GM21360 (cell line): ENCODE measurements at regions not wholly inside any gene's neighbourhood (a gene's known extent, or its start where the extent isn't known, plus 50 kb on each side); places are given as distances from the start of the nearest gene placed in this dataset.
A peak's percentile ranks its signal among the peaks of the same experiment; 100 is the strongest.
"Not testable (repeated sequence)": the region's sequence is repeated elsewhere in the genome, so short reads cannot be mapped to it uniquely, and the experiment has no call there.

ENCODE experiments used
- ATAC-seq: cut with Tn5 transposase; IDR thresholded peaks from one replicate; pipeline ENCODE4 v1.9.1; 2021; ENCODE audit warnings: mild to moderate bottlenecking, moderate library complexity; ENCODE audit not compliant: unreplicated experiment

DNA sequence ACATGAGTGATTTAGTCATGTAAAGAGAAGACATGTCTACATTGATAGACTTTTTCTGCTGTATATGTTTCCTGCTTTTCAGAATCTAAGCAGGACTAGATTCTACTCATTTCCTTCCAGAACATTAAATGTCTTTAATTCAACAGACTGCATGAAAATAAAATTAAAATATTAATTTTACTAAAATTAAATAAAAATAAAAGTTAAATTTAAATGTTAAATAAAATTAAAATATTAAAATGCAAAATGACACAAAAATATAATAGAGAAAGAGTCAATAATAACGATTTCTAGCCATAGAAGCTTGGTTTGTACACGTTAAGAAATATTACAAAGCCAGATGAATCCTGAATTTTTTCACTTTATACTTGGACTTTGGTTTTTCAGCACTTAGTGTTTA lies 552.8 kb upstream of the NR5A2 start:
- ATAC-seq, result no peak

DNA sequence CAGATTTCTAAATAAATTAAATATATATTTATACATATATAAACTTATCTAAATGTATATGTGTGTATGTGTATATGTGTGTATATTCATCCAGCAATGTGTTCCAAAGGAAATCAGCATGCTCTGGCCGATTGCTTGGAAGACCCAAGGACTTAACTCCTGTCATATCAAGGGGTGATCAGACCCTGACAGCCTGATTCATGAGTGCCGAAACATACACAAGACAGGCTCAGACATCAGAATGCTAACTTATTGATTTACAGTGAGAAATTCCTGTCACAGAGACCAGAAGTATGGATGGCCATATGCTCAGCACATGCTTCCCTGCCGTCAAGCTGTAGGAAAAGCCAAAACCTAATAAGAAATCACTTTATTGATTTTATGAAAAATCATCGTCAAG lies 545.1 kb upstream of the NR5A2 start:
- ATAC-seq, result no peak

DNA sequence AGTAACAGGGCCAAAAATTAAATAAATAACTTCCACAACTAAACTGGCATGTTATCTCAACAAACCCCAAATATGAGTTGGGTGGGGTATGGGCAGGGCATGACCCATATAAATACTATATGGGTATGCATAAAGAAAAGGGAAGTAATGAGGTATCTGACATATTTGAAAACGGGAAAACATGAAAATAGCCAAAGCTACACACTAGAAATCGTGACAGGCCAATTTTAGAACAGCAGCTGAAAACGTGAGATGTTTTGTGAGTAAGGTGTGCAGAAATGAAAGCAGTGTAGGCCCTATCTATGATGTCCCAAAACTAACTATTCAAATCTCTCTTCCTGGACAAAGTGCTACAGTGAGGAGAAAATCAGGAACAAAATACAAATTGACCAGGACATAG lies 537.9 kb upstream of the NR5A2 start:
- ATAC-seq, result peak; percentile 71

DNA sequence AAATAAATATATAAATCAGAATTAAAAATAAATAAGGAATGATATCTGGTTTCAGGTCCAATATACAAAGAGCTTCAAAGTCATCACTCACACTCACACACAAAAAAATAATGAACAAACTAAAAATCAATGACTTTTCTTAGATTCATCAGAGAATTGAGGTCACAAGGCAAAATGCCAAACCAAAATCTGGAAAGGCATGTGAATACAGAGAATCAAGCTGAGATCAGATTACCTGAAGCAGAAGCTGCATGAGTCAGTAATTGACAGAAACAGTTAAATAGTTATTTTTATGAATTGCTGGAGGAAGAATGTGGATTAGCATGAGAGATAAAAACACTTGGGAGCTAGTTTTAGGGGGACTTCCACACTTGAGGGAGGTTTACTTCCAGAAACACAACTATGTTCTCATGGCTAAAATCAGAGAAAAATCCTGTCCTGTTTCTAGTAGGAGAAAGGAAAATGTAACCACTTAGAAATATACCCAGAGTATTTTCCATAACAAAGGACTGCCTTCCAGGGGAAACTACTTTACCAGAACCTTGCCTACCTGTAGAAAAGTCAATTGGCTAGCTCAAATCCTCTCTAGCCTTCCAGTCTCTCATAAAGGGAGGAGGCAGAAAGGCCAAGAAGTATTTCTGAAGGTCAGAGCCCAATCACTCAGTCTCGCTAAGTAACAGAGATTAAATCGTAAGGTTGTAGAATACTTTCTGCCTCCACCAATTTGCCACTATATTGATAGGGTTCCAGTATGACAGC lies 536.6 kb upstream of the NR5A2 start:
- ATAC-seq, result no peak

DNA sequence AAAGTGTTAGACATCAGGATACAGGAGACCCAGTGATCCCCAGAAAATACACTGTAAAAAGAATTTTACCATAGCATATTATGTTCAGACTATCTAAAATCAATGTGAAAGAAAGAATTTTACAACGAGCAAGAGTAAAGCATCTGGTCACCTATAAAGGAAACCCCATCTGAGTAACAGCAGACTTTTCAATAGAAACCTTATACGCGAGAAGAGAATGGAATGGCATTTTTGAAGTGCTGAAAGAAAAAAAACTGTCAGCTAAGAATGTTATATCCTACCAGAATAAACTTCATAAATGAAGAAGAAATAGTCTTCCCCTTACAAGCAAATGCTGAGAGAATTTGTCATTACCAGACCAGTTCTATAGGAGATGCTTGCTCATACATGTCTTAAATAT lies 532.1 kb upstream of the NR5A2 start:
- no peak for ATAC-seq

DNA sequence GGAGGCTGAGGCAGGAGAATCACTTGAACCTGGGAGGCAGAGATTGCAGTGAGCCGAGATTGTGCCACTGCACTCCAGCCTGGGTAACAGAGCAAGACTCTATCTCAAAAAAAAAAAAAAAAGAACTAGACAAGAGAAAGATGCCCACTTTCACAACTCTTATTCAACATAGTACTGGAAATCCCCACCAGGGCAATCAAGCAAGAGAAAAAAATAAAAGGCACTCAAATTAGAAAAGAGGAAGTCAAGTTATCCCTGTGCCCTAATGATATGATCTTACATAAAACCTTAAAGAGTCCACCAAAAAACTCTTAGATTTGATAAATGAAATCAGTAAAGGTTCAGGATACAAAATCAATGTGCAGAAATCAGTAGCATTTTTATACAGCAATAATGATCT lies 528.7 kb upstream of the NR5A2 start:
- peak; percentile 96 for ATAC-seq

DNA sequence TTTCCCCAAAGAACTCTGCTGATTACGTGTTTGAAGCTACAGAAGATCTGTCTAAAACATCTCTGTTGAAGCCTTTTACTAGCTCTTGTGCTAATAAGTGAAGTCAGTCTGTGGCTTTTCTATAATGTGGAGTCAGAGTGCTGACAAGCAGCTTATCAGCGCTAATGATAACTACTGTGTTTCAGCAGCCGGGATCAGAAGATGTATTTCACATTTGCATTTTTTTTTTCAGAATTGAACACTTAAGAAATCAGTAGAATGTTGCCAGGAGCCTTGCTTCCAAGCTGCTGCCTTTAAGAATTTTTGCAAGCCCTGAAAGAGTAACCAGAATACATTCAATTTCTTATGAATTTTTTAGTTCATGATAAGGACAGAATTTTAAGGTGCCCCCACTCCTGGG lies 519.4 kb upstream of the NR5A2 start:
- ATAC-seq, result no peak

DNA sequence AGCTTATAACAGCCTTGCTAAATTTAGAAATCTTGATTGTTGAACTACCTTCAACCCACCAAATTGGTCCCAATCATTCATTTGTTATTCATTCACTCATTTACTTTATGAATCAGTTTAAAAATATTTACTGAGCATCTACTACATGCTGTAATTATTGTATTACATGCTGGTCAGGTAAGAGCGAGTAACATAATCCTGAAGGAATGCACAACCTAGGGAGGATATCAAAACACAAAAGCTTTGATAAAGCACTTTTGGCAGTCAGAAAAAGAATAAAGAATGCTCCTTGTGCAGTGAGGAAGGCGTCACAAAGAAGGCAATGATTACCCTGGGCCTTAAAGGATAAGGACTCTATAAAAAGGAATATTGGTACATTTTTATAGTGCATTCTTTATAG lies 518.9 kb upstream of the NR5A2 start:
- ATAC-seq, result no peak

DNA sequence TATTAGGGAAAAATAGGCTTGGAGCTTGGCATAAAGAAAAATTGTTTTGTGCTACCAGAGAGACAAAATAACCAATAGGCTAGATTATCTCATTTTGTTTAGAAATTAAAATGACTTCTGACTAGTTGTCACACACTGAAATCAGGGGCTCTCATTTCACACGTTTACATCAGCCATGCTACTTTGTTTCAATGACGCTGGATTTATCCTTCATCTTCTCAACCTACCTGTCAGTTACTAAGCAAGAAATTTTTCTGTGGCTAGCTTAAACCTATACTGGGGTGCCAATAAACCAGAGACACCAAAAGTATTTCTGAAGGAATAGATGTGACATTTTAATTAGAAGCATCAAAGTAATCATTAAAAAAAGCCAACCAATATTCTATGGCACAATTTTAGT lies 518.1 kb upstream of the NR5A2 start:
- no peak for ATAC-seq

DNA sequence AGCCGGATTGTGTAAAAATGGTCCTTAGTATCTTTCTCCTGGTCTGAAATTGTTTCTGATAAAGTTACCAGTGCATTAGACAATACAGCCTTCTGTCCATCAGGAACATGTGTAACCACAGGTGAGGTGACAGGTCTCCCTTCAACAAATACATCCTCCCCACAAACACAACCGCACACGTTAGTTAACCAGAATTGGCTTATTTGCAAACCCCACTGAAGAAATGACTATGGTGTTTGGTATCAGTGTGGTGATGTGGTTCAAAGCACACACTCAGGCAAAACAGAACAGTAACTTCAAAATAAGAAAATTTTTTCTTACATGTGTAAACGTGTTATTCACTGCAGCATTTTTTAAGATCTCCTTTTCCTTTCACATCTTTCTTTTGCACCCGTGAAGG lies 517.2 kb upstream of the NR5A2 start:
- peak; percentile 89 for ATAC-seq

DNA sequence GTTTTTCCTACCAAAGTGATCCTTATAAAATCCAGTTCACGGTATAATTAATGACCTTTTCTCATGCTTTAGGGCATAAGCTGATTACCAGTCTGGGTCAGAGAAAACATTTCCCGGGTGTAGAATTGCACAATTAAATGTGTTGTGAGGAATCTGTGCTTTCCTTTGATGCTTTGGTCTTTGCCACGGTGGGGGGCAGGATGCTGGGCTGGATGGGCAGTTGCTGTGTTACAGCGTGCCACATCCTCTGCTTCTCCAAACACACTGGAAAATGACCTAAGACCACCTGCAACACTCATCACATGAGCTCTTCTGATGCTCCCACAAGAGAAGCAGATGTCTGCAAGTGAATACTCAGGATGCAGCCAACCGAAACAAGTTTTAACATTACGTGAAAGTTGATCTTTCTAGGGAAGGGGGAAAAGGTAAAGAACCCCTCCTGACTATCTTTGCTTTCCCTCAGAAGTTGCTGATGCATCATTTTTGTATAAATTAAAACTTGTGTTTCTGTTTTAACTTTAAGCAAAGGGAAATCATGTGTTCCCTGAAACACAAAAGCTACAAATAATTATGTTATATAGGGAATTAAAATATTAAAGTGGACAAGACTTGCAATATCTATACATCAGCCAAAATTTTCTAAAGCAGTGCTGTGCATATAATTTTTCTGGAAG lies 515.3 kb upstream of the NR5A2 start:
- ATAC-seq, result no peak

DNA sequence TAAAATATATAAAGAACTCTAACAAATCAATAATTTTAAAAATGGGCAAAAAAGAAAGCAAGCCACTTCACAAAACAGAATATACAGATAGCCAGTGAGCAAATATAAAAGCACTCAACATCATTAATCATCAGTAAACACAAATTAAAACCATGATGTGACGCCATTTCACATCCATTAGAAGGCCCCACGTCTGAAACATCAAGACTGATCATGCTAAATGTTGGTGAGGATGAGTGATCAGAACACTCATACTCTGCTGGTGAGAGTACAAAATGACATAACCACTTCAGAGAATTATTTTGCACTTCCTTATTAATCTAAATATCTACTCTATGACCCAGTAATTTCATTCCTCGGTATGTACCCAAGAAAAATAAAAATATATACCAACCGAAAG lies 512.2 kb upstream of the NR5A2 start:
- ATAC-seq, result no peak

DNA sequence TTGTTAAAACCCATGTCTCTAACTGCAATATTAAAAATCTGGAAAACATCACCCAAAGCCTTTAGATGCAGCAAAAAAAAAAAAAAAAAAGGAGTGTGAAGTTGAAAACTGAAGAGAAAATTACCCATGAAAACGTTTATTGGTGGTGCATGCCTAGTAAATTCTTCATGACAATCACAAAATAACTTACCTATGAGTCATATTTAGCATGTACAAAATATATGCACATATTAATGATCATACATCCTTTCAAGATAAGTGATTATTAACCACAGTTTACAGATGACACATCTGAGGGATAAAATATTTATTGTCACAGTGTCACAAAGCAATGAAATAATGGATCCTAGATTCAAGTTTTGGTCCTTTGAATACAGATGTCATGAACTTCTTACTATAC lies 505.2 kb upstream of the NR5A2 start:
- ATAC-seq, result no peak

DNA sequence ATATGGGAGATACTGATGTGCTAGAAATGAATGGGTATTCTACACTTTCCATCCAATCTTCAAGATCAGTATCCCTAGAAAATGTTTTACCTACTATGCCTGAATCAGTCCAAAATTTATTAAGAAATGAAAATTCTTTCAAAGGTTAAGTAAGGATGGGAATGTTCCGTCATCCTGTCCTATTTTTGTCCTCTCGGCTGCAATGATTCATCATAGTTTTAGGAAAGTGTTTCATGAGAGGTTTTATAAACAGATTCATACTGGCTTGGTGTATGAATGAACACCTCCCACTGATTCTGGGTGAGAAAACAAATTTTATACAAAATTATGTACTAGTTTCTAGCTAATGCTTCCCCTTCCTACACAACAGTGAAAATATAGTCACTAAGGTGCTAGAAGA lies 504.6 kb upstream of the NR5A2 start:
- ATAC-seq, result no peak

DNA sequence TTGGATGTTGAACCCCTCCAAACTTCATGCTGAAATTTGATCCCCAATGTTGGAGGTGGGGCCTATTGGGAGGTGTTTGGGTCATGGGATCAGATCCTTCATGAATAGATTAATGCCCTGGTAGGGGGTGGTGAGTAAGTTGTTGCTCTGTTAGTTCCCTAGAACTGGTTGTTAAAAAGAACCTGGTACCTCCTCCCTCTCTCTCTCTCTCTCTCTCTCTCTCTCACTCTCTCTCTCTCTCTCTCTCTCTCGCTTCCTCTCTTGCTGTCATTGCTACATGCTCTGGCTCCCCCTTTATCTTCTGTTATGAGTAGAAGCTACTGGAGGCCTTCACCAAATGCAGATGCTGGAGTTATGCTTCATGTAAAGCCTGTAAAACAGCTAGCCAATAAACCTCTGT lies 498.2 kb upstream of the NR5A2 start:
- ATAC-seq, result no peak

DNA sequence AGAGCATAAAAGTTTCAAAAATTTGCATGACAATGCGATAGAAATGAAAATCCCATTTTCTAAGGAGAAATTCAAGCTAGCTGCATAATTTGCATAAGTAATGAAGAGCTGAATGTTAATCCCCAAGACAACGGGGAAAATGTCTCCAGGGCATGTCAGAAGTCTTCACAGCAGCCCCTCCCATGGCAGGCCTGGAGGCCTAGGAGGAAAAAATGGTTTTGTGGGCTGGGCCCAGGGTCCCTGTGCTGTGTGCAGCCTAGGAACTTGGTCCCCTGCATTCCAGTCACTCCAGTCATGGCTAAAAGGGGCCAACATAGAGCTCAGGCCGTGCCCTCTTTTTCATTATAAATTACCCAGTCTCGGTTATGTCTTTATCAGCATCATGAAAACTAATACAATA lies 494.1 kb upstream of the NR5A2 start:
- not testable (repeated sequence) for ATAC-seq

DNA sequence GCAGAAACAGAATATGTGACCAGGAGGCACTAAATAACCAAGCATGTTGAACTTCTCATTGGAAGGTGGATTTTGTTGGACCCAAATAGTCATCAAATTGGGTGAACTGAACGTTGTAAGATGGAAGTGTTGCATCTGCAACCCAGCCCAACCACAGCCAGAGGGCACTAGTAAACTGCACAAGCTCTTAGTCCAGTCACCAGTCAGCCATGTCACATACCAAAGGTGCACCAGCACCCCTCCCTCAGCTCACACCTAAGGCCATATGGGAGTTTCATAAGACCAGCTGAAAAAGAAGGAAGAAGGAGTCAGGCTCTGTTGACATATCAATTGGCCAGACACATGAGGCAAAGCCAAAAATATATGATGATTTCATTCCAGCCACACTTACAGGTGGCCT lies 481.7 kb upstream of the NR5A2 start:
- ATAC-seq, result no peak

DNA sequence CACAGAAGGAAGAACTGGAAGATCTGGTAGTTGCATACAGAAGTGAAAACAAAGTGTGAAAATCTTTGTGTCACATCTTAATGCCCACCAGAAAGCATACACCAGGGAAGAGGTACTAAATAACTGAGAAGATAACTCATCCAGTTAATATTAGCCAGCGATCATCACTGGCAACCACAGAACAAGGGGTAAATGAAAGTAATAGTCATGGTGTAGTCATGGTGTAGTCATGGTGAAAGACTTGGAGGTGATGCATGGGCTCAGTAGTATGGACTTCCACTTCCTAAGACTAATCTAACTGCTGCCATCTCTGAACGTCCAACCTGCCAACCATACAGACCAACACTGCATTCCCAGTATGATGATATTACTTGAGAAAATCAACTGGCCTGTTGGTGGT lies 481.2 kb upstream of the NR5A2 start:
- no peak for ATAC-seq

DNA sequence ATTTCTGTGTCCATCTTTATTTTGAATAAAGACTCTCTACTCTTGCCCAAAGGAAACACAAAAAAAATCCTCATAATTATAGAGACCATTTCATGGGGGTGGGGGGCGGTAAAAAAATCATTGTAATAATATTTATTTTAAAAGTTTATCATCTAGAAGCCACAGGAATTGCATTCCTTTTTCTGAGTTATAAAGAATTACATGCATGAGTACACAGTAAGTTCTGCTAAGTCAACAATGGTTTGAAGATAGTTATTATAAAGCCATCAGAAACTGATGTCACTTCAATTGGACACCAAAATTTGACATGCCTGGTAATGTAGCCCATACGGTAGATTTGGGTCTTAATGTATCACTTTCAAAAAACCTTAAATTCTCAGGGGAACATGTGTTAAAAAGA lies 478.1 kb upstream of the NR5A2 start:
- ATAC-seq, result no peak

DNA sequence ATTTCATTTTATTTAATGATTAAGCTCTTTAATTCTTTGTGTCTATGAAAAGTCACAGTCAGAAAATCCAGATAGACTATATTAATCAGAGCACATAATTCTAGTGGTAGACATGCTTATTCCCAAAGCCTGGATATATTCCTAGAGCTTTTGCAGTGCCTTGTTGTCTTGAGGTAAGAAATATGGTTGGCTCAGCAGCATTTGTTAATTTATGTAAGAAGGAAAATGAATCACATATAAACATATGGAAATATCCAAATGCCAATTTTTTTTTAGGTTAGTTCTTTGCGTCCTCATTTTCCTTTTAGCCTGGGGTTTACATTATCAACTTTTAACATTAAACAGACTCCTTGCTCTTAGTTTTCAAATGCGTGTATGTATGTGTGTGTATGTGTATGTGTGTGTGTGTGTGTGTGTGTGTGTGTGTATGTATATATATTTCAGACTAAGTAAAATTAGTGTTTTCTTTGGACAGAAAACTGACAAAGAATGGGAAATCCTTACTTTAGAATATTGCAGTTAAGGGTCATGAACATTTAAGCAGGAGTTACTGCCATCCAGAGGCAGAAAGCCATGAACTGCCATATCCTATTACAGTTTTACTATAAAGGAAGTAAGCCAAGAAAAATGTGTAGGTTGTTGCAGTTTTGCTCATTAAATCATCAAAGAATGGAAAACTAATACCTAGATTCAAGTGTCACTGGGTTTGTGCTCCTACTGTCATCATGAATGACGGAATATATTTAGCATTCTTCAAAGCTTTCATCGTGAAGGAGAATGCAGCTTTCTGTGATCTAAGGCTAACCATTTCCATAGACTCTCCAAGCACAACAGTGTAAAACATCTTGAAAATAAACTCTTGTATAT lies 477.1 kb upstream of the NR5A2 start:
- no peak for ATAC-seq

DNA sequence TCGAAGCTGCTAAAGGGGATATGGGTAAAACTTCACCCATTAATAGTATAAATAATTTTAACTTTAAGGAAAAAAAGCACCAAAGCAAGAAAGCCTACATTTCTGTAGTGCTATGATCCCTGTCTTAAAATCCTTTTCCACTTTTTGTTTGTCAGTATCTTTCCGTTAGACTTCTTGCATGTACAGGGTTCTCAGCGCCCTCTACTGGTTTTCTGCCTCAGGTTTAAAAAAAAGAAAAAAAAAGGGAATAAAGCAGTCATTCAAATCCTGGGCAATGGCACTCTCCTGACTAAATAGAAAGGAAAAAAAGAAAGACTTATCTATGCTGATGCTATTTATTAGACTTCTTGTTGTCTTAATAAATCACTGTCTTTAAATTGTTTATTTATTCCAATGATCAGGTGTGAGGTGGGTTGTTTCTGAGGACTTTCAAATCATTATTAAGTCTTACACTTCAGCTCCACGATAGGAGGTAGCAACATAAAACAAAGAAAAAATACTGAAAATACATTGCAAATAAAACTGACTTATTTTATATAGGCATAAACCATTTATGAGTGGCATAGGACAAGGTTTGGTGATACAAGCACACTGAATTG lies 475.4 kb upstream of the NR5A2 start:
- ATAC-seq, result no peak
